Sigmoid colon (tissue), 6 donors: ENCODE measurements at regions not wholly inside any gene's neighbourhood (a gene's known extent, or its start where the extent isn't known, plus 50 kb on each side); places are given as distances from the start of the nearest gene placed in this dataset.

Source experiments
- DNase-seq: peaks from one replicate; pipeline ENCODE4 v3.0.0-alpha.2; 2019
- H3K27ac ChIP-seq, 4 donors: fragments of 200-600 bp; sonication (generic); one replicate each; pipeline ENCODE4 v1.5.1; 2016 to 2019; ENCODE audit warnings: mild to moderate bottlenecking in 1 of 4
- H3K27me3 ChIP-seq, 3 donors: fragments of 200-600 bp; sonication (generic); one replicate each; pipeline ENCODE4 v1.5.1; 2019; ENCODE audit warnings: mild to moderate bottlenecking in 1 of 3
- H3K36me3 ChIP-seq, 4 donors: fragments of 200-600 bp; sonication (generic); one replicate each; pipeline ENCODE4 v1.5.1; 2016 to 2019
- H3K4me1 ChIP-seq, 4 donors: fragments of 200-600 bp; sonication (generic); one replicate each; pipeline ENCODE4 v1.5.1; 2017 to 2019
- H3K4me3 ChIP-seq, 4 donors: fragments of 200-600 bp; sonication (generic); one replicate each; pipeline ENCODE4 v1.5.1; 2017 to 2019; ENCODE audit warnings: mild to moderate bottlenecking in 2 of 4, moderate library complexity in 1 of 4
- H3K9me3 ChIP-seq, 4 donors: fragments of 200-600 bp in 3 of 4; sonication (generic) in 3 of 4; one replicate each; pipeline versions ENCODE4 v1.5.1 to v1.6.1; 2013 to 2019
- EP300 ChIP-seq, 4 donors: sonication (generic); formaldehyde crosslinking; IDR thresholded peaks; one replicate each; pipeline ENCODE4 v1.6.1; 2017; ENCODE audit warnings: antibody characterized with exemption in 4 of 4
- POLR2A ChIP-seq, 2 donors: fragments of 450-650 bp; IDR thresholded peaks; one replicate each; pipeline ENCODE4 v1.6.1; 2016; ENCODE audit warnings: antibody characterized with exemption in 2 of 2, mild to moderate bottlenecking in 2 of 2, moderate library complexity in 2 of 2
- POLR2AphosphoS5 ChIP-seq, 4 donors: sonication (generic); formaldehyde crosslinking; IDR thresholded peaks; one replicate each; pipeline ENCODE4 v1.6.1; 2017; ENCODE audit warnings: antibody characterized with exemption in 4 of 4
- WGBS, 2 donors: extraction: QIAGEN DNeasy Blood & Tissue Kit; methylation state at CpG; one replicate each; pipeline ENCODE4 v1.1.7; 2013; 5-methylcytosine and 5-hydroxymethylcytosine counted together
- intact Hi-C: fragments of 100-400 bp; cut with DNase I; formaldehyde crosslinking; loops from one replicate; pipeline ENCODE4 v1.15.1; 2023
- TF ChIP-seq, protein P1 (sequence below), 4 experiments: fragments of 450-650 bp in 3 of 4; fragments of 200-600 bp in 1 of 4; IDR thresholded peaks; one replicate each; pipeline ENCODE4 v1.5.1; 2016 to 2019; ENCODE audit warnings: antibody characterized with exemption in 4 of 4, mild to moderate bottlenecking in 3 of 4, moderate library complexity in 2 of 4
- donor health status: healthy with polysubstance abuse.
- donor health status: healthy.

DNA sequence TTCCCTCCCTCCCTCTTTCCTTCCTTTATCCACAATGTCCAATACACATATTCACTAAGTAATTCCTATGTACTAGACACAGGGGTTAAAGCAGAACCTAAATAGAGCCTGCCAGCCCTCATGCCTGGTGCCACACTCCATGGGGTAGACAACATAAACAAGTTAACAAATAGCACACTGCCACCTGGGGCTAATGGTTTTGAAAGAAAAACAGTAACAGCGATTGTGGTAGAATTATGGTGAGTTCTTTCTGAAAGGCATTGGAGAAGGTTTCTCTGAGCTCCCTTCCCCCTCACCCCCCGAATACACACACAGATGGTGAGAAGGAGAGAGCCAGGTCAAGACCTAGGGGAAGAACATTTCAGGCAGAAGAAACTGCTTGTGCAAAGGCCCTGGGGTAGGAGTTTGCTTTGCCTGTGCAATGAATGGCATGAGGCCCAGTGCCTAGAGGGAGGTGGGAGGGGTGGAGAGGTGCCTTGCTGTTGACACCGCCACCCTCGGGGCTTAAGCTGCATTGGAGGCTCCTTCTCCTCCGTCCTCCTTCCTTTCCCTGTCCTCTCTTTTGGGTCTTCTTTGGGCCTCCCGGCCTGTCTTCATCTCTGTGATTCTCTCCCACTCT, 502.4 kb upstream of the SULF2 start:
- Histone ChIP-seq H3K36me3 (no peaks in the 10 kb centered on the region), H3K4me1 (peaks cover 0 to 40% (median 25%) of the 10 kb centered on the region in 4 donors), H3K4me3 (no peak overlapping the region), H3K9me3 (no peaks in the 10 kb centered on the region), H3K27ac (peak overlapping the region; percentile 67 to 81 (median 72)), H3K27me3 (no peaks in the 10 kb centered on the region)
- intact Hi-C loops: no loop called here
- WGBS, 2 donors: 87 to 95% methylated on average over 6 of the region's 6 CpGs
- no peak for DNase-seq
- no peak for TF ChIP-seq EP300 (IDR thresholded peaks at IDR 0.05)
- no peak for TF ChIP-seq POLR2A (IDR thresholded peaks at IDR 0.05)

DNA sequence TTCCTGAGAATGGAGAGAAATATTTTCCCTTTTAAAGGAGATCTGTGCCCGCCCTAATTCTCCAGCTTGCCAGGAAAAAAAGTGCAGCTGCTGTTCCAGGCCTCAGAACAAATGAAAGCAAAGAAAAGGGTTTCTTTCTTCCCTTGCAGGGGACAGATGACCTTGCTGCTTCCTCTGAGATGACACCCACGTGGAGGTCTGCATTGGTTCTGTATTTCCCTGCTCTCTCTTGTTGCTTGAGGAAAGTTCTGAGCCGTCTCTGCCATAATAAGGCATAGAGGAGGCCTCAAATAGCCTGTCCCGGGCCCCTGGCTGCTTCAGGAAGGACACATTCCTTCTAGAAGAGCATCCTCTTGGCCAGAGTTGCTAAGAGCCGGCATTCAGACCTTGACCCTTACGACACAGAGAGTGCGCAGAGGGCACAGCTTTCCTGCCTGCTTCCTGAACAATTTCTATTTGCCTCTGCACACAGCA, 501.8 kb upstream of the SULF2 start:
- 37 to 55% methylated on average over 7 of the region's 7 CpGs for WGBS, 2 donors
- no peak overlapping the region for H3K4me3 ChIP-seq
- DNase-seq: no peak
- H3K27me3 ChIP-seq: no peaks in the 10 kb centered on the region
- peak overlapping the region; percentile 67 to 81 (median 72) for H3K27ac ChIP-seq
- intact Hi-C loops: no loop called here
- no peak for TF ChIP-seq POLR2A (IDR thresholded peaks at IDR 0.05)
- no peak for TF ChIP-seq POLR2AphosphoS5 (IDR thresholded peaks at IDR 0.05)
- TF ChIP-seq EP300 (IDR thresholded peaks at IDR 0.05): no peak
- TF ChIP-seq, protein P1, sequence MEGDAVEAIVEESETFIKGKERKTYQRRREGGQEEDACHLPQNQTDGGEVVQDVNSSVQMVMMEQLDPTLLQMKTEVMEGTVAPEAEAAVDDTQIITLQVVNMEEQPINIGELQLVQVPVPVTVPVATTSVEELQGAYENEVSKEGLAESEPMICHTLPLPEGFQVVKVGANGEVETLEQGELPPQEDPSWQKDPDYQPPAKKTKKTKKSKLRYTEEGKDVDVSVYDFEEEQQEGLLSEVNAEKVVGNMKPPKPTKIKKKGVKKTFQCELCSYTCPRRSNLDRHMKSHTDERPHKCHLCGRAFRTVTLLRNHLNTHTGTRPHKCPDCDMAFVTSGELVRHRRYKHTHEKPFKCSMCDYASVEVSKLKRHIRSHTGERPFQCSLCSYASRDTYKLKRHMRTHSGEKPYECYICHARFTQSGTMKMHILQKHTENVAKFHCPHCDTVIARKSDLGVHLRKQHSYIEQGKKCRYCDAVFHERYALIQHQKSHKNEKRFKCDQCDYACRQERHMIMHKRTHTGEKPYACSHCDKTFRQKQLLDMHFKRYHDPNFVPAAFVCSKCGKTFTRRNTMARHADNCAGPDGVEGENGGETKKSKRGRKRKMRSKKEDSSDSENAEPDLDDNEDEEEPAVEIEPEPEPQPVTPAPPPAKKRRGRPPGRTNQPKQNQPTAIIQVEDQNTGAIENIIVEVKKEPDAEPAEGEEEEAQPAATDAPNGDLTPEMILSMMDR (IDR thresholded peaks at IDR 0.05): no peak
- H3K36me3 ChIP-seq: no peaks in the 10 kb centered on the region
- peaks cover 0 to 40% (median 25%) of the 10 kb centered on the region in 4 donors for H3K4me1 ChIP-seq
- H3K9me3 ChIP-seq: no peaks in the 10 kb centered on the region

GRCh38 chr20:48286601-48287000, 501.3 kb upstream of the SULF2 start:
- intact Hi-C loops: no loop called here
- TF ChIP-seq POLR2AphosphoS5 (IDR thresholded peaks at IDR 0.05): no peak
- no peak for TF ChIP-seq POLR2A (IDR thresholded peaks at IDR 0.05)
- no peak for TF ChIP-seq EP300 (IDR thresholded peaks at IDR 0.05)
- TF ChIP-seq, protein P1 (IDR thresholded peaks at IDR 0.05): no peak
- 72 to 76% methylated on average over 1 of the region's 1 CpG for WGBS, 2 donors

GRCh38 chr20:48285656-48286055, 500.4 kb upstream of the SULF2 start:
- H3K27me3 ChIP-seq: no peaks in the 10 kb centered on the region
- no peaks in the 10 kb centered on the region for H3K9me3 ChIP-seq
- no peak overlapping the region for H3K4me3 ChIP-seq
- intact Hi-C loops: no loop called here
- no peak for DNase-seq
- H3K36me3 ChIP-seq: no peaks in the 10 kb centered on the region
- no peak for TF ChIP-seq EP300 (IDR thresholded peaks at IDR 0.05)
- TF ChIP-seq, protein P1 (IDR thresholded peaks at IDR 0.05): no peak
- TF ChIP-seq POLR2AphosphoS5 (IDR thresholded peaks at IDR 0.05): no peak
- TF ChIP-seq POLR2A (IDR thresholded peaks at IDR 0.05): no peak
- 3 to 26% methylated on average over 1 of the region's 1 CpG for WGBS, 2 donors
- peak overlapping the region in 1 of 4 donors; percentile 81 for H3K27ac ChIP-seq
- peaks cover 0 to 43% (median 25%) of the 10 kb centered on the region in 4 donors for H3K4me1 ChIP-seq

More at GRCh38 chr20:48286601-48287000, 501.3 kb upstream of the SULF2 start:
- Histone ChIP-seq H3K9me3 (no peaks in the 10 kb centered on the region), H3K4me3 (no peak overlapping the region), H3K36me3 (no peaks in the 10 kb centered on the region), H3K27ac (peak overlapping the region; percentile 67 to 81 (median 72)), H3K4me1 (peaks cover 0 to 43% (median 25%) of the 10 kb centered on the region in 4 donors), H3K27me3 (no peaks in the 10 kb centered on the region)
- DNase-seq: no peak

- TF ChIP-seq POLR2A (IDR thresholded peaks at IDR 0.05): no peak
- TF ChIP-seq, protein P1 (IDR thresholded peaks at IDR 0.05): no peak
- TF ChIP-seq EP300 (IDR thresholded peaks at IDR 0.05): no peak
- TF ChIP-seq POLR2AphosphoS5 (IDR thresholded peaks at IDR 0.05): no peak
- Histone ChIP-seq H3K36me3 (no peaks in the 10 kb centered on the region), H3K27ac (no peak overlapping the region), H3K4me3 (no peak overlapping the region), H3K9me3 (no peaks in the 10 kb centered on the region), H3K27me3 (no peaks in the 10 kb centered on the region), H3K4me1 (peaks cover 0 to 43% (median 25%) of the 10 kb centered on the region in 4 donors)
- no peak for DNase-seq
- 90 to 94% methylated on average over 2 of the region's 2 CpGs for WGBS, 2 donors
- intact Hi-C loops: no loop called here
Observed at GRCh38 chr20:48284837-48285236, 499.6 kb upstream of the SULF2 start.
